Lung (tissue), 11 donors: ENCODE measurements at regions not wholly inside any gene's neighbourhood (a gene's known extent, or its start where the extent isn't known, plus 50 kb on each side); places are given as distances from the start of the nearest gene placed in this dataset.

Source experiments
- ATAC-seq: fragments of 200-7000 bp; cut with Tn5 transposase; one replicate; pipeline ENCODE4 v1.9.1; 2020; ENCODE audit warnings: moderate number of reproducible peaks; ENCODE audit not compliant: insufficient read depth, low FRiP score
- DNase-seq, 3 donors: peaks; one replicate each; pipeline ENCODE4 v3.0.0-alpha.2; 2013 to 2017
- H3K27ac ChIP-seq, 2 donors: one replicate each; pipeline ENCODE4 v1.5.1; 2013; ENCODE audit warnings: mild to moderate bottlenecking in 2 of 2, moderate library complexity in 2 of 2, control low read depth in 1 of 2, inconsistent platforms in 1 of 2, low read depth in 1 of 2, low read length in 1 of 2
- H3K27me3 ChIP-seq, 3 donors: one replicate each; pipeline ENCODE4 v1.5.1; 2013; ENCODE audit warnings: low read length in 2 of 3; ENCODE audit not compliant: control insufficient read depth in 3 of 3, insufficient read depth in 3 of 3
- H3K36me3 ChIP-seq, 4 donors: one replicate each; pipeline ENCODE4 v1.5.1; 2013; ENCODE audit warnings: low read length in 4 of 4, mild to moderate bottlenecking in 1 of 4, moderate library complexity in 1 of 4; ENCODE audit not compliant: control insufficient read depth in 4 of 4, insufficient read depth in 4 of 4
- H3K4me1 ChIP-seq, 5 donors: one replicate each; pipeline ENCODE4 v1.5.1; 2013; ENCODE audit warnings: low read length in 5 of 5, mild to moderate bottlenecking in 2 of 5, moderate library complexity in 1 of 5; ENCODE audit not compliant: control insufficient read depth in 5 of 5, insufficient read depth in 5 of 5
- H3K4me3 ChIP-seq: one replicate; pipeline ENCODE4 v1.5.1; 2013; ENCODE audit warnings: mild to moderate bottlenecking, control low read depth, moderate library complexity
- H3K9ac ChIP-seq, 2 donors: one replicate each; pipeline ENCODE4 v1.5.1; 2013; ENCODE audit warnings: low read length in 2 of 2, control low read depth in 1 of 2; ENCODE audit not compliant: insufficient read depth in 1 of 2
- H3K9me3 ChIP-seq, 4 donors: one replicate each; pipeline ENCODE4 v1.5.1; 2013; ENCODE audit warnings: low read length in 3 of 4, mild to moderate bottlenecking in 1 of 4, moderate library complexity in 1 of 4; ENCODE audit not compliant: control insufficient read depth in 4 of 4, insufficient read depth in 3 of 4
- WGBS, 2 donors: extraction: QIAGEN DNeasy Blood & Tissue Kit; methylation state at CpG; one replicate each; pipeline ENCODE4 v1.1.7; 2013; 5-methylcytosine and 5-hydroxymethylcytosine counted together
- TF ChIP-seq, protein P1 (sequence below): IDR thresholded peaks from 2 replicates; pipeline ENCODE4 v1.5.1; 2012; ENCODE audit warnings: mild to moderate bottlenecking; ENCODE audit errors: control extremely low read depth, extremely low read depth
- donor health status: control.
- donor health status: control.
- donor health status: Bipolar disorder and iron deficiency.
- donor health status: healthy.
- donor health status: DM: yes; HTN: yes; CAD: no.

DNA sequence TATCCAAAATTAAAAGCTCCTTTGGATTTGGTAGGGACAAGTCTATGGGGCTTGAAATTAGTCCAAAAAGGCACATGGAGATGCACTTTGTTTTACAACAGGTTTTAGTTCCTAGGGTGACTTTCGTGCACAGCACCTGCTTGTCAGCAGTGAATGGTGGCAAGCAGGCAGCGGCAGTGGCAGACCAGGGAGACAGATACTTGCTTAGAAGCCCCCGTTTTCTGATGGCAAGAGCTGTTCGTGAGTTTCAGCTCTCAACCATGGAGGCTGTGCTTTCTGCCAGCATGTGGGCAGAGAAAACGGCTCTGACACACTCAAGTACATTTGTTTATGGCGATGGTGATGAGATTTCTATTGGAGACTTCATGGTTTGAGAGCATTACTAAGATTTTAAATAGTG, 61.7 kb upstream of the SHH start:
- no peak for DNase-seq
- H3K9ac ChIP-seq, result no peak overlapping the region
- H3K27me3 ChIP-seq, result no peaks in the 10 kb centered on the region
- H3K36me3 ChIP-seq, result no peaks in the 10 kb centered on the region
- no peak overlapping the region for H3K27ac ChIP-seq
- ATAC-seq, result no peak
- H3K4me1 ChIP-seq, result no peaks in the 10 kb centered on the region
- H3K4me3 ChIP-seq, result no peak overlapping the region
- H3K9me3 ChIP-seq, result no peaks in the 10 kb centered on the region
- WGBS, 2 donors, result 78 to 84% methylated on average over 6 of the region's 6 CpGs
- TF ChIP-seq, protein P1, sequence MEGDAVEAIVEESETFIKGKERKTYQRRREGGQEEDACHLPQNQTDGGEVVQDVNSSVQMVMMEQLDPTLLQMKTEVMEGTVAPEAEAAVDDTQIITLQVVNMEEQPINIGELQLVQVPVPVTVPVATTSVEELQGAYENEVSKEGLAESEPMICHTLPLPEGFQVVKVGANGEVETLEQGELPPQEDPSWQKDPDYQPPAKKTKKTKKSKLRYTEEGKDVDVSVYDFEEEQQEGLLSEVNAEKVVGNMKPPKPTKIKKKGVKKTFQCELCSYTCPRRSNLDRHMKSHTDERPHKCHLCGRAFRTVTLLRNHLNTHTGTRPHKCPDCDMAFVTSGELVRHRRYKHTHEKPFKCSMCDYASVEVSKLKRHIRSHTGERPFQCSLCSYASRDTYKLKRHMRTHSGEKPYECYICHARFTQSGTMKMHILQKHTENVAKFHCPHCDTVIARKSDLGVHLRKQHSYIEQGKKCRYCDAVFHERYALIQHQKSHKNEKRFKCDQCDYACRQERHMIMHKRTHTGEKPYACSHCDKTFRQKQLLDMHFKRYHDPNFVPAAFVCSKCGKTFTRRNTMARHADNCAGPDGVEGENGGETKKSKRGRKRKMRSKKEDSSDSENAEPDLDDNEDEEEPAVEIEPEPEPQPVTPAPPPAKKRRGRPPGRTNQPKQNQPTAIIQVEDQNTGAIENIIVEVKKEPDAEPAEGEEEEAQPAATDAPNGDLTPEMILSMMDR, result no peak

DNA sequence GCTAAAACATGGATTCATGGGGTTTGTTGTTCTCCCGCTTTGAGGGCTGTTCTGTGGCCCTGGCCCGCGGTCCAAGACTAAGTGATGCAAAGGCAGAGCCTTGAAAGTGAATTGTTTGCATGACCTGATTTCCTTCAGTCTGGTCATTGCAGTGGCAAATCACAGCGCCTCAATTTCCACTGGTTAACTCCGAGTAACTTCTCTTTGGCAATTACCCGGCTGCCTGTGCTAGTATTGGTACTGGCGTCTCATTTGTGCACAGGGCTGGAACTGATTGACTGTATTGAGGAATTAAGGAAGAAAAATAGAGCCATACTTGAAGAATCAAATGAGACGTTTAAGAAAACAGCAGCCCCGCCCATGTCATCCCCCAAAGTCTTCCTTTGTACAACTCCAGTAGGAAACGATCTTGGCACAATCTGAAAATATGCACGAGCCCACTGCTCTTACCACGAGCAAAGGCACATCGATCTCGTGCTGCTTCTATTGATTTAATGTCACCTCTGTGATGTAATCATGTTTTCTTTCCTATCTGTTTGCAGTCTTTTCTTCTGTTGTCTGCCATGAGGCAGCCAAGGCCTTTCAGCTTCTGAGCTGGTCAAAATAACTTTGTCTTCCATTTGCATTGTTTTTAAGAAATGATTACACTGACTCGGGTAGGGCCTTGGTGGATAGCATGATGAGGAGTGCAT, 60.6 kb upstream of the SHH start:
- Histone ChIP-seq H3K4me3 (no peak overlapping the region), H3K27ac (no peak overlapping the region), H3K9ac (no peak overlapping the region), H3K36me3 (no peaks in the 10 kb centered on the region), H3K4me1 (no peaks in the 10 kb centered on the region), H3K9me3 (no peaks in the 10 kb centered on the region), H3K27me3 (no peaks in the 10 kb centered on the region)
- TF ChIP-seq, protein P1, result no peak
- no peak for ATAC-seq
- 75 to 81% methylated on average over 15 of the region's 15 CpGs for WGBS, 2 donors
- no peak for DNase-seq

DNA sequence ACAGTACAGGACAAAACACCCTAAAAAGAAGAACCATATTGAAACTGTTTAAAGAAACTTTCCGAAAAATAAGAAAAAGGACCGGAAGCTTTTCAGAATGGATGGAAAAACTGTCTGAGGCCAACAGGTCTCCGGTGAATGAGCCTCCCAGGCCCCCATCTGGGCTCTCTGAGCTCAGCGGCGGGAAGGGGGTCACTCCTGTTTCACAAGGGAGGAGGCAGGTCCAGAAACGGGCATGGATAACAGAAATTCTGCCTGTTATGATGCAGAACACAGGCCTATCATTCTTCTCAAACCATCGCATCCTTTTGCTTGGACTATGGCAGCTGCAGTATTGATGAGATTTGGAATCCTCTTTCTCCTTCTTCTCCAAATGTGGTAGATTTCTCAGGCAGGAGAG, 58.9 kb upstream of the SHH start:
- WGBS, 2 donors, result 90 to 95% methylated on average over 7 of the region's 7 CpGs
- Histone ChIP-seq H3K27me3 (no peaks in the 10 kb centered on the region), H3K9me3 (no peaks in the 10 kb centered on the region), H3K4me1 (no peaks in the 10 kb centered on the region), H3K36me3 (no peaks in the 10 kb centered on the region), H3K4me3 (no peak overlapping the region), H3K27ac (no peak overlapping the region), H3K9ac (no peak overlapping the region)
- TF ChIP-seq, protein P1, result no peak
- ATAC-seq (no peak), DNase-seq (no peak)
